Sigmoid colon (tissue), 6 donors: ENCODE measurements at regions not wholly inside any gene's neighbourhood (a gene's known extent, or its start where the extent isn't known, plus 50 kb on each side); places are given as distances from the start of the nearest gene placed in this dataset.

Experiments used
- DNase-seq: peaks from one replicate; pipeline ENCODE4 v3.0.0-alpha.2; 2019
- H3K27ac ChIP-seq, 4 donors: fragments of 200-600 bp; sonication (generic); one replicate each; pipeline ENCODE4 v1.5.1; 2016 to 2019; ENCODE audit warnings: mild to moderate bottlenecking in 1 of 4
- H3K27me3 ChIP-seq, 3 donors: fragments of 200-600 bp; sonication (generic); one replicate each; pipeline ENCODE4 v1.5.1; 2019; ENCODE audit warnings: mild to moderate bottlenecking in 1 of 3
- H3K36me3 ChIP-seq, 4 donors: fragments of 200-600 bp; sonication (generic); one replicate each; pipeline ENCODE4 v1.5.1; 2016 to 2019
- H3K4me1 ChIP-seq, 4 donors: fragments of 200-600 bp; sonication (generic); one replicate each; pipeline ENCODE4 v1.5.1; 2017 to 2019
- H3K4me3 ChIP-seq, 4 donors: fragments of 200-600 bp; sonication (generic); one replicate each; pipeline ENCODE4 v1.5.1; 2017 to 2019; ENCODE audit warnings: mild to moderate bottlenecking in 2 of 4, moderate library complexity in 1 of 4
- H3K9me3 ChIP-seq, 4 donors: fragments of 200-600 bp in 3 of 4; sonication (generic) in 3 of 4; one replicate each; pipeline versions ENCODE4 v1.5.1 to v1.6.1; 2013 to 2019
- EP300 ChIP-seq, 4 donors: sonication (generic); formaldehyde crosslinking; IDR thresholded peaks; one replicate each; pipeline ENCODE4 v1.6.1; 2017; ENCODE audit warnings: antibody characterized with exemption in 4 of 4
- POLR2A ChIP-seq, 2 donors: fragments of 450-650 bp; IDR thresholded peaks; one replicate each; pipeline ENCODE4 v1.6.1; 2016; ENCODE audit warnings: antibody characterized with exemption in 2 of 2, mild to moderate bottlenecking in 2 of 2, moderate library complexity in 2 of 2
- POLR2AphosphoS5 ChIP-seq, 4 donors: sonication (generic); formaldehyde crosslinking; IDR thresholded peaks; one replicate each; pipeline ENCODE4 v1.6.1; 2017; ENCODE audit warnings: antibody characterized with exemption in 4 of 4
- WGBS, 2 donors: extraction: QIAGEN DNeasy Blood & Tissue Kit; methylation state at CpG; one replicate each; pipeline ENCODE4 v1.1.7; 2013; 5-methylcytosine and 5-hydroxymethylcytosine counted together
- intact Hi-C: fragments of 100-400 bp; cut with DNase I; formaldehyde crosslinking; loops from one replicate; pipeline ENCODE4 v1.15.1; 2023
- TF ChIP-seq, protein P1 (sequence below), 4 experiments: fragments of 450-650 bp in 3 of 4; fragments of 200-600 bp in 1 of 4; IDR thresholded peaks; one replicate each; pipeline ENCODE4 v1.5.1; 2016 to 2019; ENCODE audit warnings: antibody characterized with exemption in 4 of 4, mild to moderate bottlenecking in 3 of 4, moderate library complexity in 2 of 4
- donor health status: healthy with polysubstance abuse.
- donor health status: healthy.

DNA sequence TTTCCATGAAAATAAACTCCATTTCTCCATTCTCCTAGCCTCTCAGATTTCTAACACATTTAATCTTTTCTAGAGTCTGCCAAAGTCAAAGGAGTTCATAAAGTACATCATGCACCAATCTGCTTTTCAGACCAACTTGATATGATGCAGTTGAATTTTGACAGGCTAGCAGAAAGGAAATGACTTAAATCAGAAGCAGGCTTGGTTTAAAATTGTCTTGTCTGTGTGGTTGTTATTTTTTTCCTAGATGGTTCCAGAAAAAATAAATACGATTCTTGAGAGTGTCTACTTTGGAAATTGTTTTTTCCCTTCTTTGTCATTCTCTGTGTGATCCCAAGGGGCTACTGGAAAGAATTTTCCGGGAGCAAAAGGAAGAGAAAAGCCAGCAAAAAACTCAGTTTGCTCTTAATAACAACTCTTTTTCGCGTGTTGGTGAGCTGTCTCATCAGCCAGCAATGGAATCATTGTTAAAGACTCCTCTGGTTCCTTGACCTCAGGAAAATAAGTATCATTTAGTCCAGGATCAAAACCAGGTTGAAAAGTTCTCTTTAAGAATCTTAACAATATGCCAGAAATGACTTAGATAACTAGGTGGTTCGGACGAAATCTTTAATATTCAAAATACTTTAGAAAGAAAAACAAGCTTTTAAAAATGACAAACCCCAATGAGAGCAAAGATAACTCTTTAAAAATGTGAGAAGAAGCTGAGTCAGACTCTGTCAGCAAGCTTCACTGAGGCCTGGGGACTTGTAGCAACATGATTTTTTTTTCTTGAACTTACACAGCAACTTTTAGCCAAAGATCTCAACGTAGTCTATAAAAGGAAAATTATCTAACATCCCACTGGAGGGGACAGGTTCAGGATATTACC lies 49.7 kb upstream of the GAB1 start:
- no peaks in the 10 kb centered on the region for H3K27me3 ChIP-seq
- H3K4me3 ChIP-seq = no peak overlapping the region
- no peak for DNase-seq
- H3K27ac ChIP-seq = peak overlapping the region; percentile 60 to 82 (median 66)
- 70 to 83% methylated on average over 7 of the region's 7 CpGs for WGBS, 2 donors
- intact Hi-C loops = loop anchor here (5.0 kb wide), 1 partner anchor 45 kb away; no protein-coding TSS in a partner anchor
- no peaks in the 10 kb centered on the region for H3K9me3 ChIP-seq
- peaks cover 0 to 38% (median 28%) of the 10 kb centered on the region in 4 donors for H3K4me1 ChIP-seq
- H3K36me3 ChIP-seq = no peaks in the 10 kb centered on the region
- TF ChIP-seq POLR2AphosphoS5 (IDR thresholded peaks at IDR 0.05) (no peak), EP300 (IDR thresholded peaks at IDR 0.05) (no peak), POLR2A (IDR thresholded peaks at IDR 0.05) (no peak)
- TF ChIP-seq, protein P1, sequence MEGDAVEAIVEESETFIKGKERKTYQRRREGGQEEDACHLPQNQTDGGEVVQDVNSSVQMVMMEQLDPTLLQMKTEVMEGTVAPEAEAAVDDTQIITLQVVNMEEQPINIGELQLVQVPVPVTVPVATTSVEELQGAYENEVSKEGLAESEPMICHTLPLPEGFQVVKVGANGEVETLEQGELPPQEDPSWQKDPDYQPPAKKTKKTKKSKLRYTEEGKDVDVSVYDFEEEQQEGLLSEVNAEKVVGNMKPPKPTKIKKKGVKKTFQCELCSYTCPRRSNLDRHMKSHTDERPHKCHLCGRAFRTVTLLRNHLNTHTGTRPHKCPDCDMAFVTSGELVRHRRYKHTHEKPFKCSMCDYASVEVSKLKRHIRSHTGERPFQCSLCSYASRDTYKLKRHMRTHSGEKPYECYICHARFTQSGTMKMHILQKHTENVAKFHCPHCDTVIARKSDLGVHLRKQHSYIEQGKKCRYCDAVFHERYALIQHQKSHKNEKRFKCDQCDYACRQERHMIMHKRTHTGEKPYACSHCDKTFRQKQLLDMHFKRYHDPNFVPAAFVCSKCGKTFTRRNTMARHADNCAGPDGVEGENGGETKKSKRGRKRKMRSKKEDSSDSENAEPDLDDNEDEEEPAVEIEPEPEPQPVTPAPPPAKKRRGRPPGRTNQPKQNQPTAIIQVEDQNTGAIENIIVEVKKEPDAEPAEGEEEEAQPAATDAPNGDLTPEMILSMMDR (IDR thresholded peaks at IDR 0.05) = no peak
